Pancreas (tissue), 10 donors: ENCODE measurements at regions not wholly inside any gene's neighbourhood (a gene's known extent, or its start where the extent isn't known, plus 50 kb on each side); places are given as distances from the start of the nearest gene placed in this dataset.

Experiments used
- ATAC-seq, 4 donors: fragments of 200-7000 bp; cut with Tn5 transposase; one replicate each; pipeline versions ENCODE4 v1.8.0 to v1.9.1; 2020; ENCODE audit warnings: mild to moderate bottlenecking in 4 of 4, moderate library complexity in 4 of 4
- DNase-seq, 6 donors: peaks; one replicate each; pipeline ENCODE4 v3.0.0-alpha.2; 2020
- FAIRE-seq: peaks from 2 replicates; lab custom pipeline; 2012; peaks lifted over from hg19 to GRCh38; lab: Jason Lieb, UNC
- H3K27ac ChIP-seq, 4 donors: fragments of 200-600 bp; sonication (generic); 1 replicate in 3 of 4; 2 replicates in 1 of 4; pipeline versions ENCODE4 v1.5.0 to v1.8.0; 2020
- H3K27me3 ChIP-seq, 4 donors: fragments of 200-600 bp; one replicate each; pipeline ENCODE4 v1.8.0; 2021
- H3K36me3 ChIP-seq, 3 donors: fragments of 200-600 bp; sonication (generic) in 1 of 3; one replicate each; pipeline versions ENCODE4 v1.5.0 to v1.8.0; 2020 to 2021
- H3K4me1 ChIP-seq, 3 donors: fragments of 200-600 bp; one replicate each; pipeline ENCODE4 v1.8.0; 2021
- H3K4me3 ChIP-seq, 4 donors: fragments of 200-600 bp; sonication (generic) in 2 of 4; one replicate each; pipeline versions ENCODE4 v1.5.0 to v1.8.0; 2020 to 2021
- H3K9me3 ChIP-seq, 4 donors: fragments of 200-600 bp; one replicate each; pipeline ENCODE4 v1.8.0; 2021
- CTCF ChIP-seq, 4 donors: fragments of 200-600 bp; sonication (generic) in 3 of 4; IDR thresholded peaks; one replicate each; pipeline versions ENCODE4 v1.5.0 to v1.8.0; 2021; ENCODE audit warnings: antibody characterized with exemption in 4 of 4
- WGBS, 2 donors: extraction: QIAGEN DNeasy Blood & Tissue Kit; methylation state at CpG; one replicate each; pipeline ENCODE4 v1.1.7; 2013; 5-methylcytosine and 5-hydroxymethylcytosine counted together
- intact Hi-C, 3 donors: fragments of 100-400 bp; cut with DNase I; formaldehyde crosslinking; loops; one replicate each; pipeline versions ENCODE4 v1.11.1 to v1.14.2; 2022
- donor health status: healthy with polysubstance abuse.
- donor health status: DM: no; HTN: no; CAD: no; lungs with moderate emphysema.
- donor health status: DM: no; HTN: no; CAD: no.
- donor health status: control.
- donor health status: control.
- donor health status: Bipolar disorder and iron deficiency.
- donor health status: DM: yes; HTN: yes; CAD: no.
- donor health status: DM: no; HTN: no; CAD: no.
- donor health status: DM: no; HTN: no; CAD: no.
- donor health status: DM: yes; HTN: yes; CAD: no.

GRCh38 chr11:87878373-87878825 is 296.8 kb downstream of the RAB38 start:
- Histone ChIP-seq H3K9me3 (no peaks in the 10 kb centered on the region), H3K4me3 (no peak overlapping the region), H3K27ac (no peak overlapping the region), H3K4me1 (no peaks in the 10 kb centered on the region), H3K27me3 (no peaks in the 10 kb centered on the region), H3K36me3 (no peaks in the 10 kb centered on the region)
- 14 to 17% methylated on average over 2 of the region's 2 CpGs for WGBS, 2 donors
- intact Hi-C loops, result no loop called here
- DNase-seq, result peak in 1 of 6 donors; percentile 7
- ATAC-seq, result peak in 2 of 4 donors; percentile 30 to 36
- peak in 1 of 4 donors; percentile 10 for TF ChIP-seq CTCF (IDR thresholded peaks at IDR 0.05)
- FAIRE-seq, result no peak

- Histone ChIP-seq H3K27ac (no peak overlapping the region), H3K4me3 (no peak overlapping the region), H3K36me3 (no peaks in the 10 kb centered on the region), H3K9me3 (no peaks in the 10 kb centered on the region), H3K27me3 (no peaks in the 10 kb centered on the region), H3K4me1 (no peaks in the 10 kb centered on the region)
- FAIRE-seq (no peak), DNase-seq (no peak), ATAC-seq (no peak)
- intact Hi-C loops, result no loop called here
- TF ChIP-seq CTCF (IDR thresholded peaks at IDR 0.05), result no peak
- 46 to 49% methylated on average over 2 of the region's 2 CpGs for WGBS, 2 donors
Measured at GRCh38 chr11:87871056-87871455, 304.2 kb downstream of the RAB38 start.

GRCh38 chr11:87870086-87870485 is 305.2 kb downstream of the RAB38 start:
- no peak overlapping the region for H3K27ac ChIP-seq
- H3K27me3 ChIP-seq, result no peaks in the 10 kb centered on the region
- WGBS, 2 donors, result 80 to 84% methylated on average over 2 of the region's 2 CpGs
- intact Hi-C loops, result no loop called here
- no peak overlapping the region for H3K4me3 ChIP-seq
- H3K9me3 ChIP-seq, result no peaks in the 10 kb centered on the region
- no peak for DNase-seq
- H3K36me3 ChIP-seq, result no peaks in the 10 kb centered on the region
- no peaks in the 10 kb centered on the region for H3K4me1 ChIP-seq
- no peak for ATAC-seq
- no peak for TF ChIP-seq CTCF (IDR thresholded peaks at IDR 0.05)
- FAIRE-seq, result no peak

- ATAC-seq (no peak), DNase-seq (no peak), FAIRE-seq (no peak)
- Histone ChIP-seq H3K27me3 (no peaks in the 10 kb centered on the region), H3K9me3 (no peaks in the 10 kb centered on the region), H3K4me1 (no peaks in the 10 kb centered on the region), H3K4me3 (no peak overlapping the region), H3K36me3 (no peaks in the 10 kb centered on the region), H3K27ac (no peak overlapping the region)
- intact Hi-C loops, result no loop called here
- WGBS, 2 donors, result 41 to 59% methylated on average over 1 of the region's 1 CpG
- no peak for TF ChIP-seq CTCF (IDR thresholded peaks at IDR 0.05)
Measured at GRCh38 chr11:87866951-87867350, 308.3 kb downstream of the RAB38 start.

GRCh38 chr11:87861030-87861429 is 314.2 kb downstream of the RAB38 start:
- DNase-seq (no peak), ATAC-seq (no peak), FAIRE-seq (no peak)
- Histone ChIP-seq H3K4me3 (no peak overlapping the region), H3K27ac (no peak overlapping the region), H3K4me1 (no peaks in the 10 kb centered on the region), H3K9me3 (no peaks in the 10 kb centered on the region), H3K27me3 (no peaks in the 10 kb centered on the region), H3K36me3 (no peaks in the 10 kb centered on the region)
- no peak for TF ChIP-seq CTCF (IDR thresholded peaks at IDR 0.05)
- intact Hi-C loops, result no loop called here
- WGBS, 2 donors, result 55 to 59% methylated on average over 4 of the region's 4 CpGs
